Calu3 (cell line): ENCODE measurements at regions not wholly inside any gene's neighbourhood (a gene's known extent, or its start where the extent isn't known, plus 50 kb on each side); places are given as distances from the start of the nearest gene placed in this dataset.

ENCODE experiments used
- BruUV-seq: library from RNA; stranded (reverse); fragments of 400-500 nt; replicated peaks from 2 replicates; lab custom pipeline; 2021; lab: Mats Ljungman, UMichigan
- CTCF ChIA-PET: fragments of 300-600 bp; sonication (Branson Sonifier 250); formaldehyde crosslinking; loops from one replicate; lab custom pipeline; 2022; ENCODE audit warnings: antibody characterized with exemption; lab: Charles Lee
- DNase-seq: peaks from one replicate; pipeline ENCODE4 v3.0.0; 2022
- H3K27ac Mint-ChIP-seq: one replicate; pipeline ENCODE4 v1.8.0; 2022; ENCODE audit warnings: mixed read lengths; ENCODE audit not compliant: unreplicated experiment
- H3K27me3 Mint-ChIP-seq: one replicate; pipeline ENCODE4 v1.8.0; 2022; ENCODE audit warnings: mixed read lengths; ENCODE audit not compliant: unreplicated experiment
- H3K36me3 Mint-ChIP-seq: one replicate; pipeline ENCODE4 v1.8.0; 2022; ENCODE audit warnings: mild to moderate bottlenecking, moderate library complexity, mixed read lengths; ENCODE audit not compliant: insufficient read depth, unreplicated experiment
- H3K4me1 Mint-ChIP-seq: one replicate; pipeline ENCODE4 v1.8.0; 2022; ENCODE audit warnings: mild to moderate bottlenecking, low read depth, mixed read lengths; ENCODE audit not compliant: unreplicated experiment
- H3K4me3 Mint-ChIP-seq: one replicate; pipeline ENCODE4 v1.8.0; 2022; ENCODE audit warnings: mild to moderate bottlenecking, low read depth, moderate library complexity, mixed read lengths; ENCODE audit not compliant: unreplicated experiment
- H3K9me3 Mint-ChIP-seq: one replicate; pipeline ENCODE4 v1.8.0; 2022; ENCODE audit warnings: low read depth, mixed read lengths; ENCODE audit not compliant: unreplicated experiment
- intact Hi-C: fragments of 100-400 bp; cut with micrococcal nuclease; formaldehyde crosslinking; loops from one replicate; pipeline ENCODE4 v1.10.0; 2022; ENCODE audit not compliant: unreplicated experiment
- TF ChIP-seq, protein P1 (sequence below): fragments of 200-600 bp; IDR thresholded peaks from one replicate; pipeline ENCODE4 v1.8.0; 2022; ENCODE audit warnings: antibody characterized with exemption; ENCODE audit not compliant: unreplicated experiment

DNA sequence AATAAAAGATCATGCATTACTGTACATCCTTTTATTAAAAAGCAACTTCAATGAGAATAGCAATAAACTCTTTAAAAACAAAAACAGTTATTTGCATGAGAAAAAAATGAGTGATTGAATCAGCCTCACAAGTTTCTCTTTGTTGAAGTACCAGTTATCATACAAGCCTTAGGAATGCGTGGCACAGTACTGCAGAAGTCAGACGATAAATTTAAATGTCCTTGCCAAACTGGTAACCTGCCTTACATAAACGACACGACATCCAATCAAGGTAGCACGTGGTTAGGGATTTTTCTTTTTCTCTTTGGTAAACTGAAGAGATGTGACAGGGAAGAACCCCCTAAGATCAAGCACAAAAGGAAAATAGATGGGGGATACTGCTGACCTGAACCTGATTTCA lies 251.0 kb downstream of the KLF12 start:
- BruUV-seq: no TSS peak
- Mint-ChIP-seq H3K4me1 (no peaks in the 10 kb centered on the region), H3K27me3 (no peaks in the 10 kb centered on the region), H3K27ac (no peak overlapping the region), H3K4me3 (no peak overlapping the region), H3K9me3 (no peaks in the 10 kb centered on the region), H3K36me3 (no peaks in the 10 kb centered on the region)
- TF ChIP-seq, protein P1, sequence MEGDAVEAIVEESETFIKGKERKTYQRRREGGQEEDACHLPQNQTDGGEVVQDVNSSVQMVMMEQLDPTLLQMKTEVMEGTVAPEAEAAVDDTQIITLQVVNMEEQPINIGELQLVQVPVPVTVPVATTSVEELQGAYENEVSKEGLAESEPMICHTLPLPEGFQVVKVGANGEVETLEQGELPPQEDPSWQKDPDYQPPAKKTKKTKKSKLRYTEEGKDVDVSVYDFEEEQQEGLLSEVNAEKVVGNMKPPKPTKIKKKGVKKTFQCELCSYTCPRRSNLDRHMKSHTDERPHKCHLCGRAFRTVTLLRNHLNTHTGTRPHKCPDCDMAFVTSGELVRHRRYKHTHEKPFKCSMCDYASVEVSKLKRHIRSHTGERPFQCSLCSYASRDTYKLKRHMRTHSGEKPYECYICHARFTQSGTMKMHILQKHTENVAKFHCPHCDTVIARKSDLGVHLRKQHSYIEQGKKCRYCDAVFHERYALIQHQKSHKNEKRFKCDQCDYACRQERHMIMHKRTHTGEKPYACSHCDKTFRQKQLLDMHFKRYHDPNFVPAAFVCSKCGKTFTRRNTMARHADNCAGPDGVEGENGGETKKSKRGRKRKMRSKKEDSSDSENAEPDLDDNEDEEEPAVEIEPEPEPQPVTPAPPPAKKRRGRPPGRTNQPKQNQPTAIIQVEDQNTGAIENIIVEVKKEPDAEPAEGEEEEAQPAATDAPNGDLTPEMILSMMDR: no peak
- CTCF ChIA-PET: no interaction called here
- DNase-seq: no peak
- intact Hi-C loops: no loop called here

DNA sequence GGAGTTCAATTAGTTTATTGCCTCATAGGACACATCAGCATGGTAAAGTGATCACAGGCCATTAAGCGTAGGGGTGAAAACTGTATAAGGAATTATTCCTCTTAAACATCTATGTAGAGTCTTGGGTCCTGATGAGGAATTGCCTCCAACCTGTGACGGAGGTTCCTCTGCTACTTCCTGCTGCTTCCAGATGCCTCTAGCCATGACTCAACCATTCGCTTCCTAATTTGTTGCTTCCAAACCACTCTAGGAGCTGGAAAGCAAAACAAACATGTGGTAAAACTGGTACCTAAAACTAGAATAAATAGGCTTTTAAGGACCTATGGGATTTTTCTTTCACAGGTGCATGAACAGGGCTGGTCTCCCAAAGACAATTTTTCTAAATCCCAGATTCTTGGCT lies 253.8 kb downstream of the KLF12 start:
- CTCF ChIA-PET: interaction anchor here (0.6 kb wide), 1 partner anchor 12 kb away, joined by 5 read pairs; no protein-coding TSS in a partner anchor
- no peak for DNase-seq

DNA sequence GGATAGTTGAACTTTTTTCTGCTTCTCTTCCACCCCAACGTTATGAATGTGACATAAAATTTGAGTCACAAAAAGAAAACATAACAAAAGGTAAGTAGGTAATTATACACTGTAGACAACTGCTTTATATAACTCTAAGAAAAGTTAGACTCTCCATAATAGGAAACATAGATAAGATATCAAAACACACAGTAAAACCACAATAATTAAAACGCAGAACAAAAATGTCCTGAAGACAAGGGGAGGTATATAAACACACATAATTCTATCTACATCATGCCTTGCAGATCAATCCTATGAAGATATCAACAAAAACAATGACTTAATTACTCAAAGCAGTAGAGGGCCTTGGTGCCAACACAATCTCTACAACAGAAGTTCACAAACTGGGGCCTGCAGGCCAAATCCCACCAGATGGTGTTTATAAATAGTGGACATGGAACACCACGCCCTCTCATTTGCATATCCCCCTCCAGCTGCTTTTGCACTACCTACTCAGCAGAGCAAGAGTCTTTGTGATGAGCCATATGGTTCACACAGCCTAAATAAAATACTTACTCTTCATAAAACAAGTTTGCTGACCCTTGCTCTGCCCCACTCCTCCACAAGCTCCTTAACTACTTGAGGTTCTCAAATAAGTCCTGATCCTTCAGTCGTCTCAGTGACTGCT lies 254.7 kb downstream of the KLF12 start:
- intact Hi-C loops: no loop called here
- H3K9me3 Mint-ChIP-seq: no peaks in the 10 kb centered on the region
- TF ChIP-seq, protein P1: no peak
- DNase-seq: no peak
- H3K36me3 Mint-ChIP-seq: no peaks in the 10 kb centered on the region
- no peak overlapping the region for H3K27ac Mint-ChIP-seq
- H3K4me1 Mint-ChIP-seq: no peaks in the 10 kb centered on the region
- H3K4me3 Mint-ChIP-seq: no peak overlapping the region
- no peaks in the 10 kb centered on the region for H3K27me3 Mint-ChIP-seq
- no TSS peak for BruUV-seq
- CTCF ChIA-PET: interaction anchor here (0.6 kb wide), 1 partner anchor 12 kb away, joined by 5 read pairs; no protein-coding TSS in a partner anchor

More for the DNA sequence above, 253.8 kb downstream of the KLF12 start:
- intact Hi-C loops: no loop called here
- H3K27ac Mint-ChIP-seq: no peak overlapping the region
- no peak overlapping the region for H3K4me3 Mint-ChIP-seq
- no peaks in the 10 kb centered on the region for H3K36me3 Mint-ChIP-seq
- no peaks in the 10 kb centered on the region for H3K27me3 Mint-ChIP-seq
- TF ChIP-seq, protein P1: no peak
- H3K4me1 Mint-ChIP-seq: no peaks in the 10 kb centered on the region
- BruUV-seq: no TSS peak
- no peaks in the 10 kb centered on the region for H3K9me3 Mint-ChIP-seq

DNA sequence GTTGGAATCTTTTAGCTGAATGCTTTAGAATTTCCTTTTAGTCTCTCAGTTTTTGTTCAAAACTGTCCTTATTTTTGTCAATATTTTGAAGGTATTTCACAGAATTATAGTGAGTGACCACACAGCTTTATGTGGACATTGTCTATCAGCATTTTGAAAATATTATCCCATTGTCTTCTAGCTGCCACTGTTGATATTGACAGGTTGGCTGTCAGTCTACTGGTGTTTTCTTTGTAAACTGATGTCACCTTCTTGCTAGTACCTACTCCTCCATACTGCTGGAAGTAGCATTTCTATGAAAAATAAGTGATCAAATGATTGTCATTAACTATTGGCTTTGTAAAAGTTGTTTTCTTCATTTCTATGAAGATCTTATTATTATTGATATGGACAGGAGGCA lies 256.8 kb downstream of the KLF12 start:
- CTCF ChIA-PET: no interaction called here
- no peaks in the 10 kb centered on the region for H3K9me3 Mint-ChIP-seq
- H3K27me3 Mint-ChIP-seq: no peaks in the 10 kb centered on the region
- no peaks in the 10 kb centered on the region for H3K36me3 Mint-ChIP-seq
- no TSS peak for BruUV-seq
- intact Hi-C loops: no loop called here
- H3K27ac Mint-ChIP-seq: no peak overlapping the region
- TF ChIP-seq, protein P1: no peak
- H3K4me1 Mint-ChIP-seq: no peaks in the 10 kb centered on the region
- DNase-seq: no peak
- no peak overlapping the region for H3K4me3 Mint-ChIP-seq
